IMR-90 (cell line): ENCODE measurements at regions not wholly inside any gene's neighbourhood (a gene's known extent, or its start where the extent isn't known, plus 50 kb on each side); places are given as distances from the start of the nearest gene placed in this dataset.

Experiments used
- ATAC-seq: fragments of 200-7000 bp; cut with Tn5 transposase; 2 replicates; pipeline ENCODE4 v1.9.1; 2020; ENCODE audit warnings: low read depth, mild to moderate bottlenecking, moderate library complexity
- BruUV-seq: library from RNA; stranded (reverse); fragments of 400-500 nt; replicated peaks from 2 replicates; lab custom pipeline; 2021; lab: Mats Ljungman, UMichigan
- CTCF ChIA-PET: fragments of 300-600 bp; formaldehyde crosslinking; extraction: SDS; loops from one replicate; lab custom pipeline; 2021; ENCODE audit warnings: antibody characterized with exemption; lab: Yijun Ruan, JAX
- POLR2A ChIA-PET: fragments of 300-600 bp; sonication (Branson Sonifier 250); formaldehyde crosslinking; loops from one replicate; lab custom pipeline; 2022; ENCODE audit warnings: antibody characterized with exemption; ENCODE audit not compliant: unreplicated experiment; lab: Charles Lee
- DNase-seq: peaks from one replicate; pipeline ENCODE4 v3.0.0; 2013
- H2AFZ ChIP-seq: replicated peaks from 2 replicates; pipeline ENCODE3; 2013; ENCODE audit warnings: low read length, mild to moderate bottlenecking; ENCODE audit not compliant: poor library complexity
- H2AK5ac ChIP-seq: 2 replicates; pipeline ENCODE4 v1.6.1; 2013; ENCODE audit warnings: low read depth, low read length, inconsistent platforms
- H2AK9ac ChIP-seq: replicated peaks from 2 replicates; pipeline ENCODE3; 2013; ENCODE audit warnings: mild to moderate bottlenecking, low read depth, low read length, moderate library complexity; ENCODE audit not compliant: poor library complexity
- H2BK120ac ChIP-seq: 2 replicates; pipeline ENCODE4 v1.6.1; 2013; ENCODE audit warnings: low read depth, low read length, inconsistent platforms
- H2BK15ac ChIP-seq: 3 replicates; pipeline ENCODE4 v1.6.1; 2013; ENCODE audit warnings: low read depth, low read length, inconsistent platforms
- H2BK20ac ChIP-seq: 2 replicates; pipeline ENCODE4 v1.6.1; 2013; ENCODE audit warnings: low read depth, mild to moderate bottlenecking, inconsistent platforms, low read length, moderate library complexity
- H2BK5ac ChIP-seq: 2 replicates; pipeline ENCODE4 v1.6.1; 2013; ENCODE audit warnings: mild to moderate bottlenecking, low read depth, low read length, inconsistent platforms; ENCODE audit not compliant: poor library complexity, severe bottlenecking
- H3K14ac ChIP-seq: replicated peaks from 2 replicates; pipeline ENCODE4 v1.6.1; 2013; ENCODE audit warnings: low read depth, low read length, inconsistent platforms
- H3K18ac ChIP-seq: 2 replicates; pipeline ENCODE4 v1.6.1; 2013; ENCODE audit warnings: low read depth, low read length, control low read depth
- H3K23ac ChIP-seq: 2 replicates; pipeline ENCODE4 v1.6.1; 2013; ENCODE audit warnings: low read depth, low read length, inconsistent platforms
- H3K27ac ChIP-seq: 2 replicates; pipeline ENCODE4 v1.5.1; 2013; ENCODE audit warnings: mild to moderate bottlenecking, control low read depth, low read length; ENCODE audit not compliant: insufficient read depth
- H3K27me3 ChIP-seq: 2 replicates; pipeline ENCODE4 v1.6.1; 2013; ENCODE audit warnings: low read length; ENCODE audit not compliant: control insufficient read depth, insufficient read depth
- H3K36me3 ChIP-seq: 2 replicates; pipeline ENCODE4 v1.6.1; 2013; ENCODE audit warnings: low read length, mixed read lengths; ENCODE audit not compliant: control insufficient read depth, insufficient read depth
- H3K4ac ChIP-seq: 2 replicates; pipeline ENCODE4 v1.6.1; 2013; ENCODE audit warnings: low read depth, low read length, inconsistent platforms
- H3K4me1 ChIP-seq: 2 replicates; pipeline ENCODE4 v1.6.1; 2013; ENCODE audit warnings: low read length, mixed read lengths; ENCODE audit not compliant: control insufficient read depth, insufficient read depth
- H3K4me2 ChIP-seq: 2 replicates; pipeline ENCODE4 v1.6.1; 2013; ENCODE audit warnings: low read depth, mild to moderate bottlenecking, control low read depth, low read length, moderate library complexity
- H3K4me3 ChIP-seq: 2 replicates; pipeline ENCODE4 v1.5.1; 2013; ENCODE audit warnings: low read depth, mild to moderate bottlenecking, control low read depth, low read length, moderate library complexity; ENCODE audit not compliant: insufficient read depth
- H3K56ac ChIP-seq: 2 replicates; pipeline ENCODE4 v1.6.1; 2013; ENCODE audit warnings: low read length, inconsistent platforms; ENCODE audit not compliant: insufficient read depth; ENCODE audit errors: extremely low read depth
- H3K79me1 ChIP-seq, 2 experiments: 2 replicates each; pipeline ENCODE4 v1.6.1; 2013; ENCODE audit warnings: low read length in 2 of 2, inconsistent platforms in 1 of 2, low read depth in 1 of 2
- H3K9ac ChIP-seq: 2 replicates; pipeline ENCODE4 v1.6.1; 2013; ENCODE audit warnings: low read depth, low read length, control low read depth
- H3K9me1 ChIP-seq: 2 replicates; pipeline ENCODE4 v1.6.1; 2013; ENCODE audit warnings: low read length, inconsistent platforms; ENCODE audit not compliant: insufficient read depth
- H3K9me3 ChIP-seq: 2 replicates; pipeline ENCODE4 v1.6.1; 2013; ENCODE audit warnings: low read length; ENCODE audit not compliant: control insufficient read depth, insufficient read depth
- H4K20me1 ChIP-seq: 2 replicates; pipeline ENCODE4 v1.6.1; 2013; ENCODE audit warnings: low read length, inconsistent platforms; ENCODE audit not compliant: insufficient read depth
- H4K5ac ChIP-seq: 2 replicates; pipeline ENCODE4 v1.6.1; 2013; ENCODE audit warnings: mild to moderate bottlenecking, low read depth, low read length, control low read depth
- H4K8ac ChIP-seq, 2 experiments: 2 replicates each; pipeline ENCODE4 v1.6.1; 2013; ENCODE audit warnings: low read depth in 2 of 2, low read length in 2 of 2, control low read depth in 1 of 2, inconsistent platforms in 1 of 2
- H4K91ac ChIP-seq: 2 replicates; pipeline ENCODE4 v1.6.1; 2013; ENCODE audit warnings: low read depth, low read length, inconsistent platforms; ENCODE audit not compliant: insufficient read depth
- BHLHE40 ChIP-seq: fragments of 150-350 bp; IDR thresholded peaks from 2 replicates; pipeline ENCODE4 v1.6.1; 2016; ENCODE audit warnings: mild to moderate bottlenecking, low read depth, low read length
- CEBPB ChIP-seq: IDR thresholded peaks from 2 replicates; pipeline ENCODE4 v1.6.1; 2012; ENCODE audit warnings: low read depth, low read length, improper control_type of control experiment
- CHD1 ChIP-seq: IDR thresholded peaks from 2 replicates; pipeline ENCODE4 v1.6.1; 2012; ENCODE audit warnings: low read depth, low read length, improper control_type of control experiment
- FOS ChIP-seq: fragments of 150-350 bp; IDR thresholded peaks from 2 replicates; pipeline ENCODE4 v1.6.1; 2016; ENCODE audit warnings: low read depth, low read length
- MAFK ChIP-seq: IDR thresholded peaks from 2 replicates; pipeline ENCODE4 v1.6.1; 2012; ENCODE audit warnings: low read depth, low read length, improper control_type of control experiment
- MAZ ChIP-seq: IDR thresholded peaks from 2 replicates; pipeline ENCODE4 v1.6.1; 2012; ENCODE audit warnings: low read depth, mild to moderate bottlenecking, low read length, improper control_type of control experiment, moderate library complexity, borderline replicate concordance
- MXI1 ChIP-seq: IDR thresholded peaks from 2 replicates; pipeline ENCODE4 v1.6.1; 2012; ENCODE audit warnings: low read depth, mild to moderate bottlenecking, low read length, moderate library complexity, borderline replicate concordance
- POLR2A ChIP-seq: IDR thresholded peaks from 2 replicates; pipeline ENCODE4 v1.6.1; 2012; ENCODE audit warnings: mild to moderate bottlenecking, low read depth, low read length
- RCOR1 ChIP-seq: IDR thresholded peaks from 2 replicates; pipeline ENCODE4 v1.6.1; 2012; ENCODE audit warnings: mild to moderate bottlenecking, low read length, improper control_type of control experiment; ENCODE audit not compliant: insufficient replicate concordance
- RFX5 ChIP-seq: IDR thresholded peaks from 2 replicates; pipeline ENCODE4 v1.8.0; 2012; ENCODE audit warnings: low read depth, mild to moderate bottlenecking, low read length, moderate library complexity
- SMC3 ChIP-seq: fragments of 150-350 bp; IDR thresholded peaks from 2 replicates; pipeline ENCODE4 v1.6.1; 2016; ENCODE audit warnings: low read depth, mild to moderate bottlenecking, antibody characterized with exemption, low read length, moderate library complexity
- WGBS, 2 experiments: methylation state at CpG; one replicate each; pipeline versions ENCODE4 v1.1.5 to v1.1.7; 2013; ENCODE audit warnings: missing lambda C conversion rate in 2 of 2; ENCODE audit not compliant: insufficient read length in 1 of 2; ENCODE audit errors: extremely low coverage in 2 of 2; 5-methylcytosine and 5-hydroxymethylcytosine counted together
- dilution Hi-C: fragments of 300-500 bp; cut with HindIII; formaldehyde crosslinking; loops from one replicate; pipeline ENCODE4 v1.14.3; 2018; ENCODE audit warnings: low sequenced_read_pairs; ENCODE audit not compliant: unreplicated experiment
- in situ Hi-C: fragments of 300-500 bp; cut with MboI; formaldehyde crosslinking; loops from 3 replicates; pipeline ENCODE4 v1.14.3; 2019; ENCODE audit warnings: low sequenced_read_pairs, inconsistent platforms, mixed read lengths
- intact Hi-C: fragments of 100-400 bp; cut with micrococcal nuclease; formaldehyde crosslinking; loops from 2 replicates; pipeline ENCODE4 v1.10.0; 2022
- TF ChIP-seq, protein P1 (sequence below): fragments of 150-350 bp; IDR thresholded peaks from 2 replicates; pipeline ENCODE4 v1.6.1; 2016; ENCODE audit warnings: low read depth, mild to moderate bottlenecking, low read length, moderate library complexity, borderline replicate concordance
- TF ChIP-seq, protein P2 (sequence below): conservative IDR thresholded peaks from 2 replicates; pipeline ENCODE4 v1.5.1; 2012; ENCODE audit warnings: mild to moderate bottlenecking, low read depth, low read length, improper control_type of control experiment
- TF ChIP-seq, protein P3 (sequence below): fragments of 150-350 bp; IDR thresholded peaks from 2 replicates; pipeline ENCODE4 v1.6.1; 2017; ENCODE audit warnings: mild to moderate bottlenecking, antibody characterized with exemption, low read length, low read depth

DNA sequence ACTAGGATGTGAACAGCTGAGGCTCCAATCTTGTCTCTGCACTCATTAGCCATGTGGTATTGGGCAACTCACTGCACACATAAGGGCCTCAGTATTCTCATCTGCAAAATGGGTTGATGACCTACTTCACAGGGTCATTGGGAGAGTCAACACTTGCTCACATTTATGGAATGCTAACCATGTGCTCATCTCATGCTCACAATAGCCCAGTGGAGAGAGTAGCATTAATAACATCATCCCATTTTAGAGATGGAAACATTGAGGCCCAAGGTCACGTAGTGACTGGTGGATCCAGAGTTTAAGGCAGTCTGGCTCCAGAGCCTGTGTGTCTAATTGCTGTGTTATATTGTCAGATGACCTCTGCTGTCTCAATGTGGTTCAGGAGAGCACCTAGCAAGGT lies 270.2 kb upstream of the SRRM4 start:
- H3K14ac ChIP-seq: no peak overlapping the region
- H2BK15ac ChIP-seq: no peak overlapping the region
- H3K4ac ChIP-seq: no peak overlapping the region
- no peak overlapping the region for H2AK9ac ChIP-seq
- no peak for TF ChIP-seq MAZ
- TF ChIP-seq RFX5: no peak
- no peak for TF ChIP-seq MXI1
- TF ChIP-seq, protein P1, sequence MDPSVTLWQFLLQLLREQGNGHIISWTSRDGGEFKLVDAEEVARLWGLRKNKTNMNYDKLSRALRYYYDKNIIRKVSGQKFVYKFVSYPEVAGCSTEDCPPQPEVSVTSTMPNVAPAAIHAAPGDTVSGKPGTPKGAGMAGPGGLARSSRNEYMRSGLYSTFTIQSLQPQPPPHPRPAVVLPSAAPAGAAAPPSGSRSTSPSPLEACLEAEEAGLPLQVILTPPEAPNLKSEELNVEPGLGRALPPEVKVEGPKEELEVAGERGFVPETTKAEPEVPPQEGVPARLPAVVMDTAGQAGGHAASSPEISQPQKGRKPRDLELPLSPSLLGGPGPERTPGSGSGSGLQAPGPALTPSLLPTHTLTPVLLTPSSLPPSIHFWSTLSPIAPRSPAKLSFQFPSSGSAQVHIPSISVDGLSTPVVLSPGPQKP: no peak
- TF ChIP-seq, protein P2, sequence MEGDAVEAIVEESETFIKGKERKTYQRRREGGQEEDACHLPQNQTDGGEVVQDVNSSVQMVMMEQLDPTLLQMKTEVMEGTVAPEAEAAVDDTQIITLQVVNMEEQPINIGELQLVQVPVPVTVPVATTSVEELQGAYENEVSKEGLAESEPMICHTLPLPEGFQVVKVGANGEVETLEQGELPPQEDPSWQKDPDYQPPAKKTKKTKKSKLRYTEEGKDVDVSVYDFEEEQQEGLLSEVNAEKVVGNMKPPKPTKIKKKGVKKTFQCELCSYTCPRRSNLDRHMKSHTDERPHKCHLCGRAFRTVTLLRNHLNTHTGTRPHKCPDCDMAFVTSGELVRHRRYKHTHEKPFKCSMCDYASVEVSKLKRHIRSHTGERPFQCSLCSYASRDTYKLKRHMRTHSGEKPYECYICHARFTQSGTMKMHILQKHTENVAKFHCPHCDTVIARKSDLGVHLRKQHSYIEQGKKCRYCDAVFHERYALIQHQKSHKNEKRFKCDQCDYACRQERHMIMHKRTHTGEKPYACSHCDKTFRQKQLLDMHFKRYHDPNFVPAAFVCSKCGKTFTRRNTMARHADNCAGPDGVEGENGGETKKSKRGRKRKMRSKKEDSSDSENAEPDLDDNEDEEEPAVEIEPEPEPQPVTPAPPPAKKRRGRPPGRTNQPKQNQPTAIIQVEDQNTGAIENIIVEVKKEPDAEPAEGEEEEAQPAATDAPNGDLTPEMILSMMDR: no peak
- no peak for TF ChIP-seq SMC3
- TF ChIP-seq FOS: no peak
- TF ChIP-seq BHLHE40: no peak
- TF ChIP-seq, protein P3, sequence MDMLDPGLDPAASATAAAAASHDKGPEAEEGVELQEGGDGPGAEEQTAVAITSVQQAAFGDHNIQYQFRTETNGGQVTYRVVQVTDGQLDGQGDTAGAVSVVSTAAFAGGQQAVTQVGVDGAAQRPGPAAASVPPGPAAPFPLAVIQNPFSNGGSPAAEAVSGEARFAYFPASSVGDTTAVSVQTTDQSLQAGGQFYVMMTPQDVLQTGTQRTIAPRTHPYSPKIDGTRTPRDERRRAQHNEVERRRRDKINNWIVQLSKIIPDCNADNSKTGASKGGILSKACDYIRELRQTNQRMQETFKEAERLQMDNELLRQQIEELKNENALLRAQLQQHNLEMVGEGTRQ: no peak
- no peak for TF ChIP-seq MAFK
- no peak for TF ChIP-seq CHD1
- TF ChIP-seq POLR2A: no peak
- TF ChIP-seq RCOR1: no peak
- no peak for TF ChIP-seq CEBPB
- no peak overlapping the region for H3K4me3 ChIP-seq
- intact Hi-C loops (no loop called here), dilution Hi-C loops (no loop called here), in situ Hi-C loops (no loop called here)
- H4K91ac ChIP-seq: no peak overlapping the region
- no peak for ATAC-seq
- no peak overlapping the region for H3K9ac ChIP-seq
- no peak overlapping the region for H4K8ac ChIP-seq
- H2BK20ac ChIP-seq: no peak overlapping the region
- ChIA-PET CTCF (no interaction called here), POLR2A (no interaction called here)
- no peaks in the 10 kb centered on the region for H3K79me1 ChIP-seq
- peaks cover 18% of the 10 kb centered on the region for H3K9me3 ChIP-seq
- no peak overlapping the region for H3K56ac ChIP-seq
- H2AFZ ChIP-seq: no peak overlapping the region
- H2BK120ac ChIP-seq: no peak overlapping the region
- no peak overlapping the region for H2AK5ac ChIP-seq
- H4K5ac ChIP-seq: no peak overlapping the region
- no CpG with 5 or more reads among the region's 1 CpG for WGBS, 2 experiments
- no peaks in the 10 kb centered on the region for H3K9me1 ChIP-seq
- no peaks in the 10 kb centered on the region for H3K36me3 ChIP-seq
- H3K27me3 ChIP-seq: no peaks in the 10 kb centered on the region
- H4K20me1 ChIP-seq: no peaks in the 10 kb centered on the region
- H3K27ac ChIP-seq: no peak overlapping the region
- no peak for DNase-seq
- no TSS peak for BruUV-seq
- no peak overlapping the region for H3K4me2 ChIP-seq
- H2BK5ac ChIP-seq: no peak overlapping the region
- no peaks in the 10 kb centered on the region for H3K4me1 ChIP-seq
- no peak overlapping the region for H3K23ac ChIP-seq
- H3K18ac ChIP-seq: no peak overlapping the region
